CD4-positive, alpha-beta T cell (primary cell): ENCODE measurements at regions not wholly inside any gene's neighbourhood (a gene's known extent, or its start where the extent isn't known, plus 50 kb on each side); places are given as distances from the start of the nearest gene placed in this dataset.
"Not testable (repeated sequence)": the region's sequence is repeated elsewhere in the genome, so short reads cannot be mapped to it uniquely, and the experiment has no call there.

Source experiments
- ATAC-seq: fragments of 200-7000 bp; cut with Tn5 transposase; one replicate; pipeline ENCODE4 v1.10.0; 2022; ENCODE audit warnings: mild to moderate bottlenecking; ENCODE audit not compliant: poor library complexity
- CTCF ChIA-PET: fragments of 350-600 bp; sonication (Branson Sonifier 250); formaldehyde crosslinking; loops from one replicate; lab custom pipeline; 2021; ENCODE audit warnings: antibody characterized with exemption, inconsistent platforms; lab: Charles Lee
- POLR2A ChIA-PET: fragments of 350-600 bp; sonication (Branson Sonifier 250); formaldehyde crosslinking; loops from one replicate; lab custom pipeline; 2021; ENCODE audit warnings: antibody characterized with exemption, inconsistent platforms; lab: Charles Lee
- DNase-seq, 14 experiments: peaks; one replicate each; pipeline ENCODE4 v3.0.0-alpha.2; 2013 to 2020; ENCODE audit warnings: mixed read lengths in 2 of 14
- H3K27ac ChIP-seq, 2 donors: one replicate each; pipeline versions ENCODE4 v1.5.1 to v1.7.0; 2013; ENCODE audit warnings: low read length in 2 of 2, low read depth in 1 of 2, mild to moderate bottlenecking in 1 of 2
- H3K27me3 ChIP-seq, 2 experiments: 1 replicate in 1 of 2; 2 replicates in 1 of 2; pipeline versions ENCODE4 v1.6.1 to v1.7.0; 2013; ENCODE audit warnings: low read length in 2 of 2, control low read depth in 1 of 2, mild to moderate bottlenecking in 1 of 2, moderate library complexity in 1 of 2; ENCODE audit not compliant: insufficient read depth in 2 of 2, control insufficient read depth in 1 of 2
- H3K36me3 ChIP-seq: one replicate; pipeline ENCODE4 v1.6.1; 2013; ENCODE audit warnings: low read length, control low read depth; ENCODE audit not compliant: insufficient read depth
- H3K4me1 ChIP-seq: one replicate; pipeline ENCODE4 v1.6.1; 2013; ENCODE audit warnings: low read length, control low read depth; ENCODE audit not compliant: insufficient read depth
- H3K4me3 ChIP-seq: one replicate; pipeline ENCODE4 v1.5.1; 2013; ENCODE audit warnings: mild to moderate bottlenecking, low read length, moderate library complexity
- H3K9me3 ChIP-seq, 2 experiments: 1 replicate in 1 of 2; 2 replicates in 1 of 2; pipeline versions ENCODE4 v1.6.1 to v1.7.0; 2013; ENCODE audit warnings: low read length in 2 of 2, mild to moderate bottlenecking in 2 of 2, control low read depth in 1 of 2, moderate library complexity in 1 of 2; ENCODE audit not compliant: control insufficient read depth in 1 of 2, insufficient read depth in 1 of 2
- H3K27ac Mint-ChIP-seq: one replicate; pipeline ENCODE4 v1.8.0; 2020; ENCODE audit warnings: mixed read lengths
- H3K27me3 Mint-ChIP-seq: one replicate; pipeline ENCODE4 v1.8.0; 2021; ENCODE audit warnings: mixed read lengths
- H3K36me3 Mint-ChIP-seq: one replicate; pipeline ENCODE4 v1.8.0; 2021; ENCODE audit warnings: low read depth, mixed read lengths
- H3K4me1 Mint-ChIP-seq: one replicate; pipeline ENCODE4 v1.8.0; 2021; ENCODE audit warnings: low read depth, mixed read lengths
- H3K4me3 Mint-ChIP-seq: one replicate; pipeline ENCODE4 v1.8.0; 2020; ENCODE audit warnings: mild to moderate bottlenecking, mixed read lengths
- H3K9me3 Mint-ChIP-seq: one replicate; pipeline ENCODE4 v1.8.0; 2020; ENCODE audit warnings: mixed read lengths
- intact Hi-C, 2 experiments: fragments of 100-400 bp; cut with DNase I in 1 of 2; cut with micrococcal nuclease in 1 of 2; formaldehyde crosslinking; loops; one replicate each; pipeline versions ENCODE4 v1.15.1 to v1.9.0; 2023 to 2025; cut with DNase I, micrococcal nuclease

GRCh38 chr1:146567541-146567940 is 338.7 kb upstream of the NOTCH2NLA start:
- H3K4me3 Mint-ChIP-seq, POLR2A ChIA-PET: not testable (repeated sequence)

GRCh38 chr1:146558032-146558431 is 329.2 kb upstream of the NOTCH2NLA start:
- H3K9me3 ChIP-seq, H3K4me1 ChIP-seq, DNase-seq, H3K27ac ChIP-seq, H3K27me3 Mint-ChIP-seq, CTCF ChIA-PET, H3K27me3 ChIP-seq, H3K36me3 Mint-ChIP-seq, H3K4me3 Mint-ChIP-seq, H3K9me3 Mint-ChIP-seq, H3K27ac Mint-ChIP-seq, intact Hi-C loops, POLR2A ChIA-PET, ATAC-seq, H3K36me3 ChIP-seq, H3K4me3 ChIP-seq, H3K4me1 Mint-ChIP-seq: not testable (repeated sequence)

More at GRCh38 chr1:146567541-146567940, 338.7 kb upstream of the NOTCH2NLA start:
- H3K27me3 ChIP-seq, intact Hi-C loops, H3K9me3 Mint-ChIP-seq, H3K4me1 ChIP-seq, ATAC-seq, DNase-seq, H3K27ac Mint-ChIP-seq, H3K36me3 Mint-ChIP-seq, H3K36me3 ChIP-seq, H3K4me1 Mint-ChIP-seq, CTCF ChIA-PET, H3K4me3 ChIP-seq, H3K9me3 ChIP-seq, H3K27ac ChIP-seq, H3K27me3 Mint-ChIP-seq: not testable (repeated sequence)

GRCh38 chr1:146556405-146556804 is 327.6 kb upstream of the NOTCH2NLA start:
- ATAC-seq, H3K9me3 ChIP-seq, H3K27me3 Mint-ChIP-seq, CTCF ChIA-PET, H3K4me3 Mint-ChIP-seq, H3K36me3 Mint-ChIP-seq, intact Hi-C loops, H3K36me3 ChIP-seq, H3K4me3 ChIP-seq, H3K27me3 ChIP-seq, DNase-seq, H3K9me3 Mint-ChIP-seq, POLR2A ChIA-PET, H3K4me1 Mint-ChIP-seq, H3K27ac Mint-ChIP-seq, H3K27ac ChIP-seq, H3K4me1 ChIP-seq: not testable (repeated sequence)

GRCh38 chr1:146552414-146552813 is 323.6 kb upstream of the NOTCH2NLA start:
- H3K4me1 ChIP-seq, H3K36me3 Mint-ChIP-seq, H3K4me3 Mint-ChIP-seq, H3K27ac Mint-ChIP-seq, POLR2A ChIA-PET, H3K27me3 Mint-ChIP-seq, H3K4me3 ChIP-seq, H3K9me3 Mint-ChIP-seq, intact Hi-C loops, ATAC-seq, CTCF ChIA-PET, H3K9me3 ChIP-seq, H3K27ac ChIP-seq, H3K4me1 Mint-ChIP-seq, DNase-seq, H3K27me3 ChIP-seq, H3K36me3 ChIP-seq: not testable (repeated sequence)

- ATAC-seq, H3K27ac ChIP-seq, H3K9me3 Mint-ChIP-seq, H3K4me1 Mint-ChIP-seq, H3K4me3 Mint-ChIP-seq, H3K4me1 ChIP-seq, CTCF ChIA-PET, intact Hi-C loops, POLR2A ChIA-PET, DNase-seq, H3K27me3 Mint-ChIP-seq, H3K27me3 ChIP-seq, H3K4me3 ChIP-seq, H3K27ac Mint-ChIP-seq, H3K9me3 ChIP-seq, H3K36me3 ChIP-seq, H3K36me3 Mint-ChIP-seq: not testable (repeated sequence)
Measured at GRCh38 chr1:146548684-146549083, 319.9 kb upstream of the NOTCH2NLA start.

GRCh38 chr1:146546189-146546588 is 317.4 kb upstream of the NOTCH2NLA start:
- H3K36me3 ChIP-seq, H3K27ac ChIP-seq, ATAC-seq, H3K4me3 ChIP-seq, DNase-seq, H3K27ac Mint-ChIP-seq, H3K27me3 Mint-ChIP-seq, H3K4me3 Mint-ChIP-seq, H3K9me3 ChIP-seq, intact Hi-C loops, POLR2A ChIA-PET, H3K4me1 ChIP-seq, CTCF ChIA-PET, H3K9me3 Mint-ChIP-seq, H3K27me3 ChIP-seq, H3K36me3 Mint-ChIP-seq, H3K4me1 Mint-ChIP-seq: not testable (repeated sequence)

- H3K27ac Mint-ChIP-seq, H3K4me1 ChIP-seq, ATAC-seq, H3K9me3 Mint-ChIP-seq, H3K36me3 ChIP-seq, H3K27me3 Mint-ChIP-seq, H3K27me3 ChIP-seq, CTCF ChIA-PET, H3K4me3 ChIP-seq, H3K9me3 ChIP-seq, DNase-seq, H3K4me1 Mint-ChIP-seq, H3K27ac ChIP-seq, intact Hi-C loops, H3K4me3 Mint-ChIP-seq, H3K36me3 Mint-ChIP-seq, POLR2A ChIA-PET: not testable (repeated sequence)
Measured at GRCh38 chr1:146537775-146538373, 309.1 kb upstream of the NOTCH2NLA start.
